Parathyroid adenoma (tissue), 2 donors: ENCODE measurements at regions not wholly inside any gene's neighbourhood (a gene's known extent, or its start where the extent isn't known, plus 50 kb on each side); places are given as distances from the start of the nearest gene placed in this dataset.

Experiments used
- H2AFZ ChIP-seq: fragments of 300-600 bp; sonication (generic); one replicate; pipeline ENCODE4 v1.7.0; 2017; ENCODE audit warnings: antibody characterized with exemption, mild to moderate bottlenecking
- H3K27ac ChIP-seq: fragments of 300-600 bp; sonication (generic); one replicate; pipeline ENCODE4 v1.7.0; 2017
- H3K27me3 ChIP-seq: fragments of 300-600 bp; sonication (generic); one replicate; pipeline ENCODE4 v1.7.0; 2017; ENCODE audit warnings: low read length; ENCODE audit not compliant: control insufficient read depth, insufficient read depth
- H3K36me3 ChIP-seq: fragments of 300-600 bp; sonication (generic); one replicate; pipeline ENCODE4 v1.7.0; 2017; ENCODE audit warnings: low read length; ENCODE audit not compliant: control insufficient read depth, insufficient read depth
- H3K4me1 ChIP-seq: fragments of 300-600 bp; sonication (generic); one replicate; pipeline ENCODE4 v1.7.0; 2017; ENCODE audit warnings: control low read depth
- H3K4me2 ChIP-seq: fragments of 300-600 bp; sonication (generic); one replicate; pipeline ENCODE4 v1.7.0; 2017; ENCODE audit warnings: low read length
- H3K4me3 ChIP-seq: fragments of 300-600 bp; sonication (generic); one replicate; pipeline ENCODE4 v1.7.0; 2017; ENCODE audit warnings: low read depth, low read length
- H3K79me2 ChIP-seq: fragments of 300-600 bp; sonication (generic); one replicate; pipeline ENCODE4 v1.7.0; 2017; ENCODE audit warnings: control low read depth
- H3K9ac ChIP-seq: fragments of 300-600 bp; sonication (generic); one replicate; pipeline ENCODE4 v1.7.0; 2017; ENCODE audit warnings: mild to moderate bottlenecking
- H3K9me3 ChIP-seq: fragments of 300-600 bp; sonication (generic); one replicate; pipeline ENCODE4 v1.7.0; 2017; ENCODE audit warnings: low read length; ENCODE audit not compliant: control insufficient read depth
- TF ChIP-seq, protein P1 (sequence below): fragments of 300-600 bp; sonication (generic); IDR thresholded peaks from one replicate; pipeline ENCODE4 v1.7.0; 2017; ENCODE audit warnings: antibody characterized with exemption, mild to moderate bottlenecking
- donor health status: primary hyperparathyroidism.

DNA sequence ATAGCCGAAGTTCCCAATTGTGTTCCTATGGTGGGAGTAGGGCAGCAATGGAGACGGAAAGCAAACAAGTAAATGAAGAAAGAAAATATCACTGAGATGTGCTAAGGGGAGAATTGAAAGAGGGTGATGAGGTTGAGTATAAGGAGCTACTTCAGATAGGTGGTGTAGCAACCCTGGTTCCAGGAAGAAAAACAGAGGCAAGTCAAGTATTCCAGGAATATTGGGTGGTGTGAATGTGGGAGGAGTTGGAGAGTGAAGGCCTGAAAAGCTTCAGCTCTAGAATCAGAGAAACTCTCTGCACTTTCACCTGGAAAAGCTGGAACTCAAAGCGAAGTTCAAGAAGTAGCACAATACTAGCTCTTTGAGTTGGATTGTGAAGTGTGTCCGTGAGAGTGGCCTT is 342.1 kb downstream of the TLE4 start:
- TF ChIP-seq, protein P1, sequence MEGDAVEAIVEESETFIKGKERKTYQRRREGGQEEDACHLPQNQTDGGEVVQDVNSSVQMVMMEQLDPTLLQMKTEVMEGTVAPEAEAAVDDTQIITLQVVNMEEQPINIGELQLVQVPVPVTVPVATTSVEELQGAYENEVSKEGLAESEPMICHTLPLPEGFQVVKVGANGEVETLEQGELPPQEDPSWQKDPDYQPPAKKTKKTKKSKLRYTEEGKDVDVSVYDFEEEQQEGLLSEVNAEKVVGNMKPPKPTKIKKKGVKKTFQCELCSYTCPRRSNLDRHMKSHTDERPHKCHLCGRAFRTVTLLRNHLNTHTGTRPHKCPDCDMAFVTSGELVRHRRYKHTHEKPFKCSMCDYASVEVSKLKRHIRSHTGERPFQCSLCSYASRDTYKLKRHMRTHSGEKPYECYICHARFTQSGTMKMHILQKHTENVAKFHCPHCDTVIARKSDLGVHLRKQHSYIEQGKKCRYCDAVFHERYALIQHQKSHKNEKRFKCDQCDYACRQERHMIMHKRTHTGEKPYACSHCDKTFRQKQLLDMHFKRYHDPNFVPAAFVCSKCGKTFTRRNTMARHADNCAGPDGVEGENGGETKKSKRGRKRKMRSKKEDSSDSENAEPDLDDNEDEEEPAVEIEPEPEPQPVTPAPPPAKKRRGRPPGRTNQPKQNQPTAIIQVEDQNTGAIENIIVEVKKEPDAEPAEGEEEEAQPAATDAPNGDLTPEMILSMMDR: no peak
- Histone ChIP-seq H2AFZ (no peak overlapping the region), H3K4me1 (no peaks in the 10 kb centered on the region), H3K4me3 (no peak overlapping the region), H3K9ac (no peak overlapping the region), H3K36me3 (no peaks in the 10 kb centered on the region), H3K79me2 (no peaks in the 10 kb centered on the region), H3K27me3 (no peaks in the 10 kb centered on the region), H3K9me3 (no peaks in the 10 kb centered on the region), H3K27ac (no peak overlapping the region), H3K4me2 (no peak overlapping the region)

DNA sequence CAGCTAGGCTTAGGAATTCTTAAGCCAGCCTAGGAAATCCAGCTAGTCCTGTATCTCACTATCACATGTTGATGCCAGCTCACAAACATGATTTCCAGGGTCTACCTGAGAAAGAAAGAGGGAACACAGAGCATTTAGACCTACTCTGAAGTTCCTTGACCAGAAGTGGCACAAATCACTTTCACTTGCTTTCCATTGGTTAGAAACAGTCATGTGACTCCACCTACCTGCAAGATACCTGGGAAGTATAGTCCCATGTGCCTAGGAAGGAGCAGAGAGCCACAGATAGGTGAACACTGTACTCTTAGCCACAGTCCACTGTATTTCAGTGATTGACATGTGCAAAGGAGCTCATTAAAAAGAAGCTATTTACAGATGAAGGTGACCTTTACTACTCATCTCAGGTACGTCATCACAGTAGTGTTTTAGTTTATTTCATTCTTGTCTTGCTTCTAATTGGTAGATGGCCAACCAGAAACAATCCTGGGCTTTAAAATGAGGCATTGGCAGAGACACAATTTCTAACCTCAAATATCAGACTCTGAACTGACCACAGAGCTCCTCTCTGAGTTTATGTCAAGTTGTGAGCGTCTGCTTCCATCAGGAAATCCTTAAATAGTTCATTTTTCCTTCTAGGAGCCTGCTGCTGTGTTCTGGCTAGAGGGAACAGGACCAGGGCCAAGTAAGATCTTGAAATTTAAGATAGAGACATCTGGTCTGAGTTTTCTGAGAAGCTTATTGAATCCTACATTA is 340.7 kb downstream of the TLE4 start:
- Histone ChIP-seq H3K9me3 (no peaks in the 10 kb centered on the region), H3K27me3 (no peaks in the 10 kb centered on the region), H2AFZ (no peak overlapping the region), H3K9ac (no peak overlapping the region), H3K27ac (no peak overlapping the region), H3K4me2 (no peak overlapping the region), H3K36me3 (no peaks in the 10 kb centered on the region), H3K4me1 (no peaks in the 10 kb centered on the region), H3K4me3 (no peak overlapping the region), H3K79me2 (no peaks in the 10 kb centered on the region)
- TF ChIP-seq, protein P1: no peak

DNA sequence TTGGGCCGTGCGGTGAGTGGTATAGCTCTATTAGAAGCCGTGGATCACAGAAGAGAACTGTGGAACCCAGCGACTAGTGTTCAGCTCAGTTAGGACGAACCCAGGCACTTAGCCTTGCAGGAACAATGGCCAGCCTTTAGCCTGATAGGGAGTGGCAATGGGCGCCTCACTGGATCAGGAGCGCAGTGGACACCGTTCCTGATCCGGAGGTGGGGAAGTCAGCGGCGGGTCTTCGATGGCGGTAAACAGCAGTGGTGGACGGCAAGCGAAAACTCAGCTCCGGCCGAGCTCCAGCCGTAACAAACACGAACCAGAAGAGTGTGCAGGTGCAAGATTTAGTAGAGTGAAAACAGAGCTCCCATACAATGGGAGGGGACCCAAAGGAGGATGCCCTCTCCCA is 340.0 kb downstream of the TLE4 start:
- H3K9me3 ChIP-seq: no peaks in the 10 kb centered on the region
- H3K4me2 ChIP-seq: no peak overlapping the region
- no peaks in the 10 kb centered on the region for H3K4me1 ChIP-seq
- no peaks in the 10 kb centered on the region for H3K27me3 ChIP-seq
- no peak overlapping the region for H3K27ac ChIP-seq
- H3K9ac ChIP-seq: no peak overlapping the region
- H3K36me3 ChIP-seq: no peaks in the 10 kb centered on the region
- TF ChIP-seq, protein P1: no peak
- no peak overlapping the region for H3K4me3 ChIP-seq
- H3K79me2 ChIP-seq: no peaks in the 10 kb centered on the region
- no peak overlapping the region for H2AFZ ChIP-seq

DNA sequence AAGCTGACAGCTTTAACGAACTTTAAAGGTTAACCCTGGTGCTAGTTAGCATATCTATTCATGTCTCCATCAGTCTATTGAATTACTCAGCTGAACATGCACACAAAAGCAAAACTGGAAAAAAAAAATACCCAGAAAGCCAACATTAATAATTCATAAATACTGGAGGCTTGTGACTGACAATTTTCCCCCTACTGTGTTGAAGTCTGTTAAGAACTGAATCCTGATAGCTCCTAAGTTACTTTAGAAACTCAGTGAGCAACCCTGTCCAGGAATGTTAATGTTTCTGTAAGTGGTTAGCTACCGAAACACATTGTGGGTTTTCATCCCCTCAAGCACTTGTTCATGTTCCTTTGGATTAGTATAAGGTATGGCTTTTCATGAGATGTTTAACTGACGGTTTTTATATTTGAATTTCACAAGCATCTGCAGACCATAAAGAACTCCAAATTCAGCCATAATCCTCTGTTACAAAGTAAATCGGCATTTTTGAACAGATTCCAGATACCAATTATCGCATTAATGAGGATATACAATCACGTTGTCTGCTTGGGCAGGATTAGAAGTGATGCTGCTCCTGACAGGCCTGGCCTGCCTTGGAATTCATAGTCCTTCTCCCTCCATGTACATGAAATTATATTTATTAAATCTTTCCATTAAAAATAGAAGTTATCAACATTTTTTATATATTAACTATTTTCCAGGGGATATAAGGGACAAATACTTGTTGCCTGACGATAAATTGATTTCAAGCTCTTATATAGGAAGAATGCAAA is 331.2 kb downstream of the TLE4 start:
- Histone ChIP-seq H3K36me3 (no peaks in the 10 kb centered on the region), H3K79me2 (no peaks in the 10 kb centered on the region), H3K9me3 (no peaks in the 10 kb centered on the region), H3K27ac (no peak overlapping the region), H3K4me3 (no peak overlapping the region), H2AFZ (no peak overlapping the region), H3K9ac (no peak overlapping the region), H3K4me1 (no peaks in the 10 kb centered on the region), H3K27me3 (no peaks in the 10 kb centered on the region), H3K4me2 (no peak overlapping the region)
- TF ChIP-seq, protein P1: no peak
